ENCODE measurements at regions not wholly inside any gene's neighbourhood (a gene's known extent, or its start where the extent isn't known, plus 50 kb on each side); places are given as distances from the start of the nearest gene placed in this dataset.

DNA sequence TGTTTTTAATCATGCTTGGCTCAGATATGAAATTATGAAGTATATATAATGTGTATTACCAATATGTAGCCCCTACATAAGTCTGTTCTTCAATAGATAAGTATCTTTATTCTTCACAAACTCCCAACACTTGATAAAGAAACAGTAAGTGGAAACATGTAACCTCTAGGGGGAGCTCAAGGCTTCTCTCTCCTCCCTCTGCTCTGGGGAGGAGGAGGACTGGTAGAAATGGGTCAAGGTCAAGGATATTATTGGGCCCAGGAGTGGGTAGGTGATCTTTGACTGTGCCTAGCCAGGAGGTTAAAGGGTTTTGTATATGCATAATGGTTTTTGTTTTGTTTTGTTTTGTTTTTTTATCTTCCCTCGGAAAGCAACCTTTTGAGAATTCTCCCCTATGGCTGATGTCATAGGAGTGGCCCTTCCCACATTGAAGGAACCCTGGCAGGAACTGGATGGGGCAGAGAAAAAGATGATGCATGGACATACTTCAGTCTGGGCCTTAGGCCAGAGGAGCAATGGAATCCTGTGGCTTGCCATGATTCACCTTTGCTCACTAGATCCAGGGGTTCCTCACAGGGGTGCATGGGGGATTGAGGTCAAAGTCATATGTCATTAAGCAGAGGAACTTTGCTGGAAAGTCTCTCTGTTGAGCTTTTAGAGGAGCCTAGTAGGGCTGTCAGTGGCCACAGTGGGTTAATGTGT lies 460.3 kb downstream of the MID1IP1 start:
- TF ChIP-seq ZNF274 (IDR thresholded peaks at IDR 0.05; ENCODE audit: low read depth, low read length) (no peak), SUZ12 (IDR thresholded peaks at IDR 0.05; ENCODE audit: extremely low read depth, insufficient read depth, insufficient read length) (no peak), YY1 (IDR thresholded peaks at IDR 0.05; ENCODE audit: insufficient read depth, insufficient read length) (no peak)

All from NT2/D1 (cell line).